A549 (cell line): ENCODE measurements at regions not wholly inside any gene's neighbourhood (a gene's known extent, or its start where the extent isn't known, plus 50 kb on each side); places are given as distances from the start of the nearest gene placed in this dataset.

Experiments
- CEBPB ChIP-seq, 2 experiments: fragments of >200 bp in 1 of 2; sonication (Bioruptor Twin) in 1 of 2; formaldehyde crosslinking in 1 of 2; IDR thresholded peaks; 2 replicates each; pipeline ENCODE4 v1.6.1; 2012 to 2016
- CTCF ChIP-seq: fragments of >200 bp; sonication (Bioruptor Twin); formaldehyde crosslinking; IDR thresholded peaks from 3 replicates; pipeline ENCODE4 v1.5.1; 2016
- ELK1 ChIP-seq: fragments of 150-350 bp; IDR thresholded peaks from 2 replicates; pipeline ENCODE4 v1.6.1; 2014; ENCODE audit warnings: low read depth, mild to moderate bottlenecking, low read length
- HDAC2 ChIP-seq: fragments of 200-600 bp; sonication (generic); IDR thresholded peaks from 2 replicates; pipeline ENCODE4 v1.6.1; 2016
- JUNB ChIP-seq: fragments of >200 bp; sonication (Bioruptor Twin); formaldehyde crosslinking; IDR thresholded peaks from 2 replicates; pipeline ENCODE4 v1.6.1; 2016
- POLR2A ChIP-seq: IDR thresholded peaks from 2 replicates; pipeline ENCODE4 v1.6.1; 2012; ENCODE audit warnings: mild to moderate bottlenecking, low read length
- RAD21 ChIP-seq, 2 experiments: fragments of >200 bp in 1 of 2; sonication (Bioruptor Twin) in 1 of 2; formaldehyde crosslinking in 1 of 2; IDR thresholded peaks in 1 of 2; conservative IDR thresholded peaks in 1 of 2; 2 replicates in 1 of 2; 3 replicates in 1 of 2; pipeline ENCODE4 v1.6.1; 2012 to 2018; ENCODE audit warnings: inconsistent platforms in 1 of 2
- RCOR1 ChIP-seq: fragments of 150-350 bp; IDR thresholded peaks from 2 replicates; pipeline ENCODE4 v1.6.1; 2014; ENCODE audit warnings: antibody characterized with exemption, low read length, low read depth

- TF ChIP-seq POLR2A, result no peak
- TF ChIP-seq JUNB, result no peak
- TF ChIP-seq RCOR1, result no peak
- TF ChIP-seq HDAC2, result no peak
- TF ChIP-seq ELK1, result no peak
- no peak for TF ChIP-seq CTCF
- TF ChIP-seq RAD21 (conservative IDR thresholded peaks at IDR 0.05 in 1 of 2, IDR thresholded peaks at IDR 0.05 in 1 of 2), result no peak
- no peak for TF ChIP-seq CEBPB (IDR thresholded peaks at IDR 0.05)
These were observed 882.7 kb upstream of the ARRDC3 start for GRCh38 chr5:92265804-92266203.
